K562 (cell line): ENCODE measurements at regions not wholly inside any gene's neighbourhood (a gene's known extent, or its start where the extent isn't known, plus 50 kb on each side); places are given as distances from the start of the nearest gene placed in this dataset.

Source experiments
- ATAC-seq: fragments of 200-7000 bp; cut with Tn5 transposase; 3 replicates; pipeline ENCODE4 v1.9.1; 2020; ENCODE audit warnings: moderate library complexity
- BruUV-seq: library from RNA; stranded (reverse); fragments of 400-500 nt; replicated peaks from 2 replicates; lab custom pipeline; 2021; lab: Mats Ljungman, UMichigan
- CTCF ChIA-PET: fragments of 300-600 bp; formaldehyde crosslinking; extraction: SDS; loops from one replicate; lab custom pipeline; 2021; ENCODE audit warnings: low intra/inter-chr PET ratio; lab: Yijun Ruan, JAX
- POLR2A ChIA-PET: fragments of 300-600, 350-650 bp; sonication (Branson Sonifier 250); formaldehyde crosslinking; extraction: SDS; loops from one replicate; lab custom pipeline; 2021; ENCODE audit warnings: antibody characterized with exemption, inconsistent platforms; lab: Yijun Ruan, JAX
- DNase-seq, 4 experiments: peaks; one replicate each; pipeline versions ENCODE4 v3.0.0 to v3.0.0-alpha.2; 2011 to 2018; ENCODE audit warnings: low spot score in 3 of 4, mixed read lengths in 3 of 4; ENCODE audit errors: extremely low read depth in 1 of 4
- FAIRE-seq: peaks from 2 replicates; lab custom pipeline; 2011; peaks lifted over from hg19 to GRCh38; lab: Jason Lieb, UNC
- H2AFZ ChIP-seq: 2 replicates; pipeline ENCODE4 v1.6.0; 2011; ENCODE audit warnings: low read depth, low read length, control low read depth, inconsistent platforms
- H3K27ac ChIP-seq: fragments of 200-600 bp; 3 replicates; pipeline ENCODE4 v1.8.0; 2011; ENCODE audit warnings: low read depth, mild to moderate bottlenecking, control low read depth, inconsistent platforms, low read length, moderate library complexity, mixed read lengths; ENCODE audit errors: extremely low read depth
- H3K27me3 ChIP-seq, 2 experiments: fragments of 300-600 bp in 1 of 2; 2 replicates in 1 of 2; 3 replicates in 1 of 2; pipeline versions ENCODE4 v1.6.0 to v1.8.0; 2011; ENCODE audit warnings: inconsistent platforms in 2 of 2, low read length in 2 of 2, mild to moderate bottlenecking in 1 of 2, mixed read lengths in 1 of 2, moderate library complexity in 1 of 2; ENCODE audit not compliant: control insufficient read depth in 2 of 2, insufficient read depth in 2 of 2
- H3K36me3 ChIP-seq: fragments of 300-600 bp; 3 replicates; pipeline ENCODE4 v1.8.0; 2011; ENCODE audit warnings: mild to moderate bottlenecking, low read length, inconsistent platforms; ENCODE audit not compliant: control insufficient read depth, insufficient read depth
- H3K4me1 ChIP-seq, 2 experiments: fragments of 200-600 bp in 1 of 2; replicated peaks in 1 of 2; 2 replicates in 1 of 2; 3 replicates in 1 of 2; pipeline versions ENCODE4 v1.5.1 to v1.8.0; 2011; ENCODE audit warnings: inconsistent platforms in 2 of 2, low read length in 2 of 2, mild to moderate bottlenecking in 1 of 2, mixed read lengths in 1 of 2, moderate library complexity in 1 of 2; ENCODE audit not compliant: control insufficient read depth in 2 of 2, insufficient read depth in 2 of 2
- H3K4me2 ChIP-seq: 2 replicates; pipeline ENCODE4 v1.6.1; 2011; ENCODE audit warnings: low read length, control low read depth, inconsistent platforms, mixed read lengths; ENCODE audit not compliant: insufficient read depth
- H3K4me3 ChIP-seq: fragments of 200-600 bp; sonication (generic), shearing (Covaris generic); 2 replicates; pipeline ENCODE4 v1.5.1; 2016; ENCODE audit warnings: control low read depth, inconsistent platforms
- H3K79me2 ChIP-seq: fragments of 200-600 bp; 3 replicates; pipeline ENCODE4 v1.8.0; 2011; ENCODE audit warnings: low read length, inconsistent platforms; ENCODE audit not compliant: control insufficient read depth, insufficient read depth
- H3K9ac ChIP-seq, 2 experiments: 2 replicates each; pipeline versions ENCODE4 v1.6.0 to v1.6.1; 2011; ENCODE audit warnings: low read depth in 2 of 2, low read length in 2 of 2, control low read depth in 1 of 2, inconsistent platforms in 1 of 2, mild to moderate bottlenecking in 1 of 2, mixed read lengths in 1 of 2; ENCODE audit not compliant: insufficient read depth in 1 of 2
- H3K9me1 ChIP-seq: one replicate; pipeline ENCODE4 v1.6.0; 2011; ENCODE audit warnings: inconsistent platforms, mild to moderate bottlenecking, low read length, moderate library complexity; ENCODE audit not compliant: control insufficient read depth, insufficient read depth
- H3K9me3 ChIP-seq: replicated peaks from 2 replicates; pipeline ENCODE4 v1.5.1; 2011; ENCODE audit warnings: low read depth, low read length, inconsistent platforms; ENCODE audit not compliant: control insufficient read depth, insufficient read depth
- H4K20me1 ChIP-seq: replicated peaks from 2 replicates; pipeline ENCODE4 v1.6.1; 2011; ENCODE audit warnings: low read length, inconsistent platforms, mixed read lengths; ENCODE audit not compliant: control insufficient read depth, insufficient read depth
- BACH1 ChIP-seq: fragments of 200-800 bp; sonication (Bioruptor generic); IDR thresholded peaks from 2 replicates; pipeline ENCODE4 v1.6.1; 2016; ENCODE audit warnings: missing genetic modification characterization, missing compliant biosample characterization
- HNRNPK ChIP-seq: fragments of 200-400 bp; formaldehyde crosslinking; IDR thresholded peaks from one replicate; pipeline ENCODE4 v1.6.1; 2018; ENCODE audit warnings: mild to moderate bottlenecking, low read depth, low read length; ENCODE audit not compliant: poor library complexity, severe bottlenecking
- MAZ ChIP-seq, 2 experiments: fragments of 450-650 bp in 1 of 2; sonication (generic) in 1 of 2; formaldehyde crosslinking; IDR thresholded peaks in 1 of 2; conservative IDR thresholded peaks in 1 of 2; 2 replicates each; pipeline versions ENCODE4 v1.4.0 to v1.5.0; 2020; ENCODE audit warnings: mild to moderate bottlenecking in 1 of 2, missing genetic modification reagents in 1 of 2
- NR3C1 ChIP-seq: sonication (generic); formaldehyde crosslinking; IDR thresholded peaks from 2 replicates; pipeline ENCODE4 v1.8.1; 2022; ENCODE audit warnings: missing genetic modification reagents
- PRPF4 ChIP-seq: fragments of 200-400 bp; formaldehyde crosslinking; IDR thresholded peaks from one replicate; pipeline ENCODE4 v1.6.1; 2017; ENCODE audit warnings: low read length, low read depth, mild to moderate bottlenecking; ENCODE audit not compliant: insufficient read depth, poor library complexity, severe bottlenecking
- PURB ChIP-seq: sonication (generic); formaldehyde crosslinking; IDR thresholded peaks from 2 replicates; pipeline ENCODE4 v1.9.0; 2021; ENCODE audit warnings: low read depth, mild to moderate bottlenecking, missing genetic modification reagents
- RBM34 ChIP-seq: fragments of 200-400 bp; formaldehyde crosslinking; IDR thresholded peaks from 2 replicates; pipeline ENCODE4 v1.6.1; 2018; ENCODE audit warnings: low read length, borderline replicate concordance; ENCODE audit not compliant: insufficient read depth
- RHOXF2B ChIP-seq: fragments of 250-450 bp; sonication (Bioruptor Pico); conservative IDR thresholded peaks from 2 replicates; pipeline ENCODE4 v1.5.1; 2021
- SRSF1 ChIP-seq: fragments of 200-400 bp; formaldehyde crosslinking; IDR thresholded peaks from 2 replicates; pipeline ENCODE4 v1.6.1; 2017; ENCODE audit warnings: mild to moderate bottlenecking, low read depth, low read length, moderate library complexity
- XRCC3 ChIP-seq: fragments of 450-650 bp; IDR thresholded peaks from 2 replicates; pipeline ENCODE4 v1.6.1; 2017; ENCODE audit warnings: mild to moderate bottlenecking, moderate library complexity
- ZNF217 ChIP-seq: sonication (generic); formaldehyde crosslinking; IDR thresholded peaks from 2 replicates; pipeline ENCODE4 v1.8.0; 2022; ENCODE audit warnings: mild to moderate bottlenecking, missing genetic modification reagents
- ZNF707 ChIP-seq: fragments of 250-450 bp; sonication (Bioruptor Pico); conservative IDR thresholded peaks from 2 replicates; pipeline ENCODE4 v1.8.0; 2022; ENCODE audit warnings: inconsistent platforms, mild to moderate bottlenecking, moderate library complexity
- WGBS: fragments of 100-300 bp; shearing (Covaris generic); methylation state at CpG from one replicate; pipeline ENCODE4 v1.1.6; 2016; ENCODE audit warnings: low coverage, mixed read lengths; ENCODE audit not compliant: insufficient coverage; ENCODE audit errors: missing lambda C conversion rate; 5-methylcytosine and 5-hydroxymethylcytosine counted together
- in situ Hi-C: fragments of 300-500 bp; cut with MboI; formaldehyde crosslinking; loops from 4 replicates; pipeline ENCODE4 v1.15.0; 2018; ENCODE audit warnings: inconsistent platforms, mixed read lengths
- intact Hi-C: fragments of 100-400 bp; cut with micrococcal nuclease; formaldehyde crosslinking; loops from 2 replicates; pipeline ENCODE4 v1.14.2; 2022
- TF ChIP-seq, protein P1 (sequence below): fragments of 450-650 bp; IDR thresholded peaks from 2 replicates; pipeline ENCODE4 v1.6.1; 2016; ENCODE audit warnings: low read depth, mild to moderate bottlenecking, moderate library complexity
- TF ChIP-seq, protein P2 (sequence below), 3 experiments: IDR thresholded peaks in 2 of 3; conservative IDR thresholded peaks in 1 of 3; 2 replicates each; pipeline ENCODE4 v1.5.1; 2011 to 2012; ENCODE audit warnings: low read length in 3 of 3, mild to moderate bottlenecking in 3 of 3, control low read depth in 2 of 3, improper control_type of control experiment in 1 of 3, inconsistent platforms in 1 of 3, low read depth in 1 of 3, mixed read lengths in 1 of 3, moderate library complexity in 1 of 3; ENCODE audit not compliant: insufficient read depth in 2 of 3

DNA sequence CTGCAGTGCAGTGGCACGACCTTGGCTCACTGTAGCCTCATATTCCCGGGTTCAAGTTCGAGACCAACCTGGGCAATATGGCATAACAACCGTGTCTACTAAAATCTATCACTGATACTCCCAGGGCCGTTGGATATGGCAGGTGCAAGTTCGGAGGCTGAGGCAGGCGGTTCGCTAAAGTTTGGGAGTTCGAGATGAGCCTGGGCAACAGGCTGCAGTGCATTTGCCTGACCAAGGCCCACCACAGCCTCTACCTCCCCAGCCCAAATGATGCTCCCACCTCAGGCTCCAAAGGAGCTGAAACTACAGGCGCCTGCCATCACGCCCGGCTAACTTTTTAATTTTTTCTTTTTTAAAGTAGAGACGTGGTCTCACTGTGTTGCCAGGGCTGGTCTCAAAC lies 177.1 kb upstream of the ALG10B start:
- H2AFZ ChIP-seq, result no peak overlapping the region
- POLR2A ChIA-PET, result no interaction called here
- intact Hi-C loops (loop anchor here (5.0 kb wide), 1 partner anchor 963 kb away; no protein-coding TSS in a partner anchor), in situ Hi-C loops (loop anchor here (5.0 to 10.0 kb wide), 2 partner anchors 963 to 1135 kb away; no protein-coding TSS in a partner anchor)
- H3K9me1 ChIP-seq, result no peaks in the 10 kb centered on the region
- no peaks in the 10 kb centered on the region for H3K27me3 ChIP-seq
- BruUV-seq, result no TSS peak
- TF ChIP-seq XRCC3 (no peak), BACH1 (tag) (no peak), ZNF707 (CRISPR knock-in tag) (no peak), SRSF1 (no peak), RBM34 (no peak)
- no peaks in the 10 kb centered on the region for H4K20me1 ChIP-seq
- FAIRE-seq (no peak), ATAC-seq (no peak), DNase-seq (no peak)
- no peaks in the 10 kb centered on the region for H3K9me3 ChIP-seq
- H3K4me3 ChIP-seq, result no peak overlapping the region
- H3K36me3 ChIP-seq, result no peaks in the 10 kb centered on the region
- WGBS, result under 1% methylated on average over 13 of the region's 13 CpGs
- H3K4me1 ChIP-seq, result peaks cover 0 to 4% of the 10 kb centered on the region in 2 experiments; a peak in 2 of 5 replicates
- H3K79me2 ChIP-seq, result no peaks in the 10 kb centered on the region
- no peak overlapping the region for H3K4me2 ChIP-seq
- no peak overlapping the region for H3K9ac ChIP-seq
- no peak overlapping the region for H3K27ac ChIP-seq
- CTCF ChIA-PET, result interaction anchor here (0.8 kb wide), 1 partner anchor 1134 kb away, joined by 4 read pairs; no protein-coding TSS in a partner anchor

DNA sequence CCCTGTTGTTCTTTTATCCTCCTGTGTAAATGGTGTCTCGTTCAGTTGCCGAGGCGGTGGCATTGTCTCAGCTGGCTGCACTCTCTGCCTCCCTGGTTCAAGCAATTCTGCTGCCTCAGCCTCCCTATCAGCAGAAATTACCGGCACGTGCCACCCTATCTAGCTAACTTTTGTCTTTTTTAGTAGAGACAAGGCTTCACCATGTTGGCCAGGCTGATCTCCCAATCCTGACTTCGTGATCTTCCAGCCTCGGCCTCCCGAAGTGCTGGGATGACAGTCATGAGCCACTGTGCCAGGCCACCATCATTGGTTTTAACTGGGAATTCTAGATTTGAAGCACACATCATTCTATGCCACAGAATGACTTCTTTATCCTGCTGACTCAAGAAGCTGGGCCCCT lies 175.3 kb upstream of the ALG10B start:
- Histone ChIP-seq H3K9ac (no peak overlapping the region), H3K79me2 (no peaks in the 10 kb centered on the region), H3K27ac (no peak overlapping the region), H3K36me3 (no peaks in the 10 kb centered on the region), H3K4me3 (no peak overlapping the region), H3K27me3 (no peaks in the 10 kb centered on the region), H3K4me1 (peaks cover 0 to 4% of the 10 kb centered on the region in 2 experiments; a peak in 2 of 5 replicates), H4K20me1 (no peaks in the 10 kb centered on the region), H2AFZ (no peak overlapping the region), H3K9me3 (no peaks in the 10 kb centered on the region), H3K9me1 (no peaks in the 10 kb centered on the region), H3K4me2 (no peak overlapping the region)
- intact Hi-C loops (no loop called here), in situ Hi-C loops (no loop called here)
- CTCF ChIA-PET, result no interaction called here
- ATAC-seq (no peak), DNase-seq (no peak), FAIRE-seq (no peak)
- POLR2A ChIA-PET, result no interaction called here
- BruUV-seq, result no TSS peak
- WGBS, result 0% methylated on average over 8 of the region's 8 CpGs
- TF ChIP-seq MAZ (CRISPR knock-in tag; conservative IDR thresholded peaks at IDR 0.05 in 1 of 2, IDR thresholded peaks at IDR 0.05 in 1 of 2) (no peak), RHOXF2B (CRISPR knock-in tag) (no peak), PURB (CRISPR knock-in tag) (no peak), HNRNPK (no peak), NR3C1 (CRISPR knock-in tag) (no peak), ZNF217 (CRISPR knock-in tag) (no peak), PRPF4 (no peak)
- TF ChIP-seq, protein P1, sequence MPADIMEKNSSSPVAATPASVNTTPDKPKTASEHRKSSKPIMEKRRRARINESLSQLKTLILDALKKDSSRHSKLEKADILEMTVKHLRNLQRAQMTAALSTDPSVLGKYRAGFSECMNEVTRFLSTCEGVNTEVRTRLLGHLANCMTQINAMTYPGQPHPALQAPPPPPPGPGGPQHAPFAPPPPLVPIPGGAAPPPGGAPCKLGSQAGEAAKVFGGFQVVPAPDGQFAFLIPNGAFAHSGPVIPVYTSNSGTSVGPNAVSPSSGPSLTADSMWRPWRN, result no peak
- TF ChIP-seq, protein P2, sequence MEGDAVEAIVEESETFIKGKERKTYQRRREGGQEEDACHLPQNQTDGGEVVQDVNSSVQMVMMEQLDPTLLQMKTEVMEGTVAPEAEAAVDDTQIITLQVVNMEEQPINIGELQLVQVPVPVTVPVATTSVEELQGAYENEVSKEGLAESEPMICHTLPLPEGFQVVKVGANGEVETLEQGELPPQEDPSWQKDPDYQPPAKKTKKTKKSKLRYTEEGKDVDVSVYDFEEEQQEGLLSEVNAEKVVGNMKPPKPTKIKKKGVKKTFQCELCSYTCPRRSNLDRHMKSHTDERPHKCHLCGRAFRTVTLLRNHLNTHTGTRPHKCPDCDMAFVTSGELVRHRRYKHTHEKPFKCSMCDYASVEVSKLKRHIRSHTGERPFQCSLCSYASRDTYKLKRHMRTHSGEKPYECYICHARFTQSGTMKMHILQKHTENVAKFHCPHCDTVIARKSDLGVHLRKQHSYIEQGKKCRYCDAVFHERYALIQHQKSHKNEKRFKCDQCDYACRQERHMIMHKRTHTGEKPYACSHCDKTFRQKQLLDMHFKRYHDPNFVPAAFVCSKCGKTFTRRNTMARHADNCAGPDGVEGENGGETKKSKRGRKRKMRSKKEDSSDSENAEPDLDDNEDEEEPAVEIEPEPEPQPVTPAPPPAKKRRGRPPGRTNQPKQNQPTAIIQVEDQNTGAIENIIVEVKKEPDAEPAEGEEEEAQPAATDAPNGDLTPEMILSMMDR (IDR thresholded peaks at IDR 0.05 in 2 of 3, conservative IDR thresholded peaks at IDR 0.05 in 1 of 3; ENCODE audit: insufficient read depth in 2 of 3, low read depth in 1 of 3, low read length in 3 of 3), result no peak
